Loucy (cell line): ENCODE measurements at regions not wholly inside any gene's neighbourhood (a gene's known extent, or its start where the extent isn't known, plus 50 kb on each side); places are given as distances from the start of the nearest gene placed in this dataset.

Experiments used
- EZH2phosphoT487 ChIP-seq: fragments of 200-600 bp; IDR thresholded peaks from 2 replicates; pipeline ENCODE4 v1.6.1; 2018; ENCODE audit warnings: antibody characterized with exemption, mild to moderate bottlenecking, moderate library complexity, borderline replicate concordance
- TF ChIP-seq, protein P1 (sequence below): fragments of 200-600 bp; sonication (generic); conservative IDR thresholded peaks from 2 replicates; pipeline ENCODE4 v1.5.1; 2014; ENCODE audit warnings: mild to moderate bottlenecking, antibody characterized with exemption, low read length

DNA sequence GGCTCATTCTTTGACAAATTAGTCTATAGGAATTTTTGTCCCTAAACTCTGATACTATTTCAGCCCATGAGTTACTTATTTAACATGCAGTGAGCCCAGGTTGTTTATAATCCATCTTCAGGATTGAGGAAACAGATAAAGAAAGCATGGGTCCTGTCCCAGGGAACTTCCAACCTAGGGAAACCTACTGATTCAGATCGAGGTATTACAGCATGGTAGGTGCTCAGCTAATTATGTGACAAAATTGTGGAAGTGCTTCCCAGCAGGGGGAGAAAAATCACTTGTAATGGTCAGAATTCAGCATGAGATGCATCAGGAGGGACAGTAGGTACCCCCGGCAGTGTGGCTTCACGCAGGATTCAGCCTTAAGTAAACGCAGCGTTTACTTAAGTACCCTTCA lies 171.3 kb downstream of the NUFIP1 start:
- TF ChIP-seq, protein P1, sequence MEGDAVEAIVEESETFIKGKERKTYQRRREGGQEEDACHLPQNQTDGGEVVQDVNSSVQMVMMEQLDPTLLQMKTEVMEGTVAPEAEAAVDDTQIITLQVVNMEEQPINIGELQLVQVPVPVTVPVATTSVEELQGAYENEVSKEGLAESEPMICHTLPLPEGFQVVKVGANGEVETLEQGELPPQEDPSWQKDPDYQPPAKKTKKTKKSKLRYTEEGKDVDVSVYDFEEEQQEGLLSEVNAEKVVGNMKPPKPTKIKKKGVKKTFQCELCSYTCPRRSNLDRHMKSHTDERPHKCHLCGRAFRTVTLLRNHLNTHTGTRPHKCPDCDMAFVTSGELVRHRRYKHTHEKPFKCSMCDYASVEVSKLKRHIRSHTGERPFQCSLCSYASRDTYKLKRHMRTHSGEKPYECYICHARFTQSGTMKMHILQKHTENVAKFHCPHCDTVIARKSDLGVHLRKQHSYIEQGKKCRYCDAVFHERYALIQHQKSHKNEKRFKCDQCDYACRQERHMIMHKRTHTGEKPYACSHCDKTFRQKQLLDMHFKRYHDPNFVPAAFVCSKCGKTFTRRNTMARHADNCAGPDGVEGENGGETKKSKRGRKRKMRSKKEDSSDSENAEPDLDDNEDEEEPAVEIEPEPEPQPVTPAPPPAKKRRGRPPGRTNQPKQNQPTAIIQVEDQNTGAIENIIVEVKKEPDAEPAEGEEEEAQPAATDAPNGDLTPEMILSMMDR, result no peak
- no peak for TF ChIP-seq EZH2phosphoT487
